ENCODE measurements at regions not wholly inside any gene's neighbourhood (a gene's known extent, or its start where the extent isn't known, plus 50 kb on each side); places are given as distances from the start of the nearest gene placed in this dataset.
A peak's percentile ranks its signal among the peaks of the same experiment; 100 is the strongest.

DNA sequence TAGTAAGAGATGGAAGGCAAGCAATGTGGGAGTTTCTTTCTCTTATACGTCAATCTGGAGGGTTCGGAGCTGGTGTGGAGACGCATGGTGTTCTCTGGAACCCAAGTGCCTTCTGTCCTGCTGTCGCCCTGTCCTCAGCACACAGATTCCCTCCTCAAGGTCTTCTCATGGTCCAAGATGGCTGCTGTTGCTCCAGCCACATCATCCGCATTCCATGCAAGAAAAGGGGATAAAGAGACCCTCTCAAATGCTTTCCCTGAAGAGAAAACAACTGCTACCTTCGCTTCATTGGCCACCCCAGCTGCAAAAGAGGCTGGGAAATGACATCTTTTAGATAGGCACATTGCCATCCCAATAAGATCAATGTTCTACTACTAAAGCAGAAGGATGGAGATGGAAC is 151.2 kb downstream of the ANKRD60 start:
- Histone ChIP-seq H3K4me1 (no peaks in the 10 kb centered on the region), H3K27ac (no peak overlapping the region), H3K36me3 (ENCODE audit: insufficient read depth in 1 of 2, low read depth in 1 of 2) (no peaks in the 10 kb centered on the region), H3K9me3 (no peaks in the 10 kb centered on the region), H3K27me3 (ENCODE audit: insufficient read depth in 3 of 3, low read length in 2 of 3) (peaks cover 0 to 7% (median 0%) of the 10 kb centered on the region in 3 donors), H3K4me3 (no peak overlapping the region)
- 93 to 96% (median 95%) methylated on average over 6 of the region's 6 CpGs for WGBS, 3 donors
- intact Hi-C loops (cut with DNase I) = no loop called here
- TF ChIP-seq, protein P1, sequence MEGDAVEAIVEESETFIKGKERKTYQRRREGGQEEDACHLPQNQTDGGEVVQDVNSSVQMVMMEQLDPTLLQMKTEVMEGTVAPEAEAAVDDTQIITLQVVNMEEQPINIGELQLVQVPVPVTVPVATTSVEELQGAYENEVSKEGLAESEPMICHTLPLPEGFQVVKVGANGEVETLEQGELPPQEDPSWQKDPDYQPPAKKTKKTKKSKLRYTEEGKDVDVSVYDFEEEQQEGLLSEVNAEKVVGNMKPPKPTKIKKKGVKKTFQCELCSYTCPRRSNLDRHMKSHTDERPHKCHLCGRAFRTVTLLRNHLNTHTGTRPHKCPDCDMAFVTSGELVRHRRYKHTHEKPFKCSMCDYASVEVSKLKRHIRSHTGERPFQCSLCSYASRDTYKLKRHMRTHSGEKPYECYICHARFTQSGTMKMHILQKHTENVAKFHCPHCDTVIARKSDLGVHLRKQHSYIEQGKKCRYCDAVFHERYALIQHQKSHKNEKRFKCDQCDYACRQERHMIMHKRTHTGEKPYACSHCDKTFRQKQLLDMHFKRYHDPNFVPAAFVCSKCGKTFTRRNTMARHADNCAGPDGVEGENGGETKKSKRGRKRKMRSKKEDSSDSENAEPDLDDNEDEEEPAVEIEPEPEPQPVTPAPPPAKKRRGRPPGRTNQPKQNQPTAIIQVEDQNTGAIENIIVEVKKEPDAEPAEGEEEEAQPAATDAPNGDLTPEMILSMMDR (IDR thresholded peaks at IDR 0.05) = no peak
- DNase-seq (no peak), ATAC-seq (no peak)

DNA sequence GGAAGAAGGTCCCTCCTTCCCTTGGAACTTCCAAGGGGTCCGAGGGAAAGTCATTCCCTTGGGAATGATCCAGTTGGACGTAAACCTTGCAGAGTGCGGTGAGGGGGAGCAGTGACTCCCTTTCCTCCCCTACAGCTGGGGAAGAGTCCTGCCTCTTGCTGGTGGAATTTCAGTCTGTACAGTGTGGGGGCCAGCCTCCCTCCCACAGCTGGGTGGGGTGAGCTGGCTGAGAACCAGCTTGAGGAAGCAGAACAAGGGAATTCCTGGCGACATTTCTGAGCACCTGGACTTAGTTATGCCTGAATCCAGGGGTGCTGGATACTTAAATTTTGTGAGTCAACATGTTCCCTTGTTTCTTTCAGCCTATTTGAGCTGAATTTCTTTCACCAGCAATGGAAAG is 152.0 kb downstream of the ANKRD60 start:
- Histone ChIP-seq H3K27ac (no peak overlapping the region), H3K9me3 (no peaks in the 10 kb centered on the region), H3K27me3 (ENCODE audit: insufficient read depth in 3 of 3, low read length in 2 of 3) (peaks cover 0 to 7% (median 0%) of the 10 kb centered on the region in 3 donors), H3K4me1 (no peaks in the 10 kb centered on the region), H3K4me3 (no peak overlapping the region), H3K36me3 (ENCODE audit: insufficient read depth in 1 of 2, low read depth in 1 of 2) (no peaks in the 10 kb centered on the region)
- TF ChIP-seq, protein P1 (IDR thresholded peaks at IDR 0.05) = no peak
- intact Hi-C loops (cut with DNase I) = no loop called here
- ATAC-seq (no peak), DNase-seq (no peak)
- WGBS, 3 donors = 21 to 34% (median 31%) methylated on average over 4 of the region's 4 CpGs

DNA sequence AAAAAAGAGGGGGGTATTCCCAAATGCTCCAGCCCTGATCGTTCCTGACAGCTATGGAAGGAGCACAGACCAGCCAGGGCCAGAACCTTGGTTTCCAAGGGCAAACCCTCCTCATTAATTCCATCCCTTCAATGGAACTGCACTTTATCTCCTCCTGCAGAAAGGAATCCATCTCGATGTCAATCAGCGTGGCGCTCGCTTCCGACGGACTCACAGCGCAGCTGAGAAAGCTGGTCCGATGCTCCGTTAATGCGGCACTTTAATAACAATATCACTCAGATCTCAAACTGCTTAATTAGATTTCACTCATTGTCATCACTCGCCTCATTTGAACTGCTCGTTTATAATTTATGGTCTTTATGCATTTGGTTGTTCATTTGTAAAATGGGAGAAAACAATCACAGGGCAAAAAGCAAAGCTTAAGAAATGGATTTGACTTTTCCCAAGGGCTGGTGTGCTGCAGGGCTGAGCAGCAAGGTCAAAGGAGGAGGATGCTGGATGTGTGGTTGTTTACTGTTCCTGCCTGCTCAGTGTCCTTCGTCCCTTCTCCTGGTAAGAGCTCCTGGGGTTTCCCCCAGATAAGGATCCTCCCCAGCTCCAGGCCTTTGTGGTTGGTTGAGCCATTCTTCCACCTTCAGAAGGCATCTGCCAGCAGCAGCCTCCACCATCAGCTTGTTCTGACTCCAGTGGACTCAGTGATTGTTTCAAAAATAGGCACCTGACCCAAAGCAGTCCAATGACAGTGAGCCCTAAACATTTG is 152.7 kb downstream of the ANKRD60 start:
- Histone ChIP-seq H3K27me3 (ENCODE audit: insufficient read depth in 3 of 3, low read length in 2 of 3) (peaks cover 0 to 7% (median 0%) of the 10 kb centered on the region in 3 donors), H3K36me3 (ENCODE audit: insufficient read depth in 1 of 2, low read depth in 1 of 2) (no peaks in the 10 kb centered on the region), H3K27ac (no peak overlapping the region), H3K4me1 (no peaks in the 10 kb centered on the region), H3K9me3 (no peaks in the 10 kb centered on the region), H3K4me3 (no peak overlapping the region)
- TF ChIP-seq, protein P1 (IDR thresholded peaks at IDR 0.05) = no peak
- intact Hi-C loops (cut with DNase I) = no loop called here
- 81 to 84% (median 83%) methylated on average over 14 of the region's 14 CpGs for WGBS, 3 donors
- ATAC-seq (no peak), DNase-seq (no peak)

DNA sequence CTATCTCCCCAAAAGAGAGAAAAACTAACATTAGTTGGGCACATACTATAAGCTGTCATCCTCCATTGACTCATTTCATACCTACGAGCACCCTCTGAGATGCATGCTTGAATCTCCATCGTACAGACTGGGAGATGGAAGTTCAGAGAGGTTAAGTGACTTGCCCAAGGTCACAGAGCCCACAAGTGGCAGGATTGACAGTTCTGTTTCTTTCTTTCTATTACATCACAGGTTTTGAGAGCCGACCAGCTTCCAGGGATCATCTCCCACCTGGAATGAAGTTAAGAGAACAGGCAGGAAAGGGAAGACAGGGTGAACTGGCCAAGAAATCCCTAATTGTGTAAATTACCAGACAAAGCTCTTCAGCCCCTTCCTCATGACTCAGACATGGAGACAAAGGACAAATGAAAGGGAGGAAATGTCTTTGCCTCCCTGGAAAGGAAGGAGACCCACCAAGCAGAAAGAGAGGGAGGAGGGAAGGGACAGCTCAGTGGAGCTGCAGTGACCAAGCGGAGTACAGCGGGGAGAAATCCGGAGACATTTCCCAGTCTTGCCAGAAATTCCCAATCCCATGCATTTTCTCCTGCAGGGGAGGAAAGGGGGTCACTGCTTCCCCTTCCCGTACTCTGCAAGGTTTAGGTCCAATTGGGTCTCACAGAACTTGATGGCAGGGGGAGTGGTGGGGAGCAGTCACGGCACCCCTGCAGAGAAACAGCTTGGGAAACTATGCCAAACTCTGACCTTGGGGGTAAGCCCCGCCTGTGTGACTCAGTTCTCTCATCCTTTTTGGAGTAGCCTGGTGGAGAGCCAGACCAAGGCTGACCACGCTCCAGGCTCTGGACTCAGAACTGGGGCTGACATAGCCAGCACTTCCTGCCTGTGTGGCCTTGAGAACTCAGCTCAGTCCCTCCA is 154.3 kb downstream of the ANKRD60 start:
- Histone ChIP-seq H3K27ac (no peak overlapping the region), H3K9me3 (no peaks in the 10 kb centered on the region), H3K4me3 (no peak overlapping the region), H3K4me1 (no peaks in the 10 kb centered on the region), H3K27me3 (ENCODE audit: insufficient read depth in 3 of 3, low read length in 2 of 3) (peaks cover 0 to 7% (median 0%) of the 10 kb centered on the region in 3 donors), H3K36me3 (ENCODE audit: insufficient read depth in 1 of 2, low read depth in 1 of 2) (no peaks in the 10 kb centered on the region)
- intact Hi-C loops (cut with DNase I) = no loop called here
- TF ChIP-seq, protein P1 (IDR thresholded peaks at IDR 0.05) = no peak
- WGBS, 3 donors = 69 to 76% (median 76%) methylated on average over 10 of the region's 10 CpGs
- DNase-seq (peak in 1 of 2 donors; percentile 50), ATAC-seq (peak in 1 of 4 donors; percentile 51)

Data from psoas muscle (tissue), 7 donors.